HEK293 (cell line): ENCODE measurements at regions not wholly inside any gene's neighbourhood (a gene's known extent, or its start where the extent isn't known, plus 50 kb on each side); places are given as distances from the start of the nearest gene placed in this dataset.

Experiments used
- CTCF ChIP-seq: fragments of 450-650 bp; formaldehyde crosslinking; IDR thresholded peaks from 2 replicates; pipeline ENCODE4 v1.5.1; 2016; ENCODE audit warnings: missing biosample characterization, missing genetic modification characterization
- GLI2 ChIP-seq: fragments of 450-650 bp; formaldehyde crosslinking; IDR thresholded peaks from 2 replicates; pipeline ENCODE4; 2017; ENCODE audit warnings: missing biosample characterization, missing genetic modification characterization, low read depth, borderline replicate concordance
- KLF8 ChIP-seq: fragments of 450-650 bp; formaldehyde crosslinking; IDR thresholded peaks from 2 replicates; pipeline ENCODE4 v1.5.1; 2016; ENCODE audit warnings: missing biosample characterization, missing genetic modification characterization
- REST ChIP-seq: fragments of 450-650 bp; formaldehyde crosslinking; IDR thresholded peaks from 2 replicates; pipeline ENCODE4 v1.5.1; 2016; ENCODE audit warnings: missing biosample characterization, missing genetic modification characterization
- ZBTB7A ChIP-seq: fragments of 450-650 bp; formaldehyde crosslinking; IDR thresholded peaks from 2 replicates; pipeline ENCODE4 v1.5.1; 2016; ENCODE audit warnings: low read depth, missing biosample characterization, missing genetic modification characterization
- ZFP3 ChIP-seq: fragments of 450-650 bp; formaldehyde crosslinking; IDR thresholded peaks from 2 replicates; pipeline ENCODE4 v1.5.1; 2016; ENCODE audit warnings: low read depth, missing biosample characterization, missing genetic modification characterization
- ZNF10 ChIP-seq: fragments of 450-650 bp; formaldehyde crosslinking; IDR thresholded peaks from 2 replicates; pipeline ENCODE4 v1.5.1; 2017; ENCODE audit warnings: missing biosample characterization, missing genetic modification characterization
- ZNF148 ChIP-seq: fragments of 450-650 bp; formaldehyde crosslinking; IDR thresholded peaks from 2 replicates; pipeline ENCODE4 v1.5.0; 2017; ENCODE audit warnings: missing biosample characterization, missing genetic modification characterization, borderline replicate concordance
- ZNF350 ChIP-seq: fragments of 450-650 bp; formaldehyde crosslinking; IDR thresholded peaks from 2 replicates; pipeline ENCODE4 v1.5.0; 2017; ENCODE audit warnings: missing biosample characterization, mild to moderate bottlenecking, missing genetic modification characterization
- ZNF510 ChIP-seq: fragments of 450-650 bp; formaldehyde crosslinking; IDR thresholded peaks from 2 replicates; pipeline ENCODE4 v1.5.1; 2018; ENCODE audit warnings: mild to moderate bottlenecking, missing genetic modification characterization, missing biosample characterization; ENCODE audit not compliant: insufficient replicate concordance
- ZXDB ChIP-seq: fragments of 450-650 bp; formaldehyde crosslinking; IDR thresholded peaks from 2 replicates; pipeline ENCODE4 v1.5.1; 2016; ENCODE audit warnings: missing biosample characterization, missing genetic modification characterization

- no peak for TF ChIP-seq CTCF (tag by site-specific recombination)
- TF ChIP-seq GLI2 (tag by site-specific recombination), result no peak
- no peak for TF ChIP-seq ZNF350 (tag by site-specific recombination)
- no peak for TF ChIP-seq ZBTB7A (tag by site-specific recombination)
- TF ChIP-seq ZNF148 (tag by site-specific recombination), result no peak
- TF ChIP-seq ZNF10 (tag by site-specific recombination), result no peak
- no peak for TF ChIP-seq REST
- no peak for TF ChIP-seq ZNF510 (tag by site-specific recombination)
- TF ChIP-seq ZXDB (tag by site-specific recombination), result no peak
- no peak for TF ChIP-seq ZFP3 (tag by site-specific recombination)
- TF ChIP-seq KLF8 (tag by site-specific recombination), result no peak
Observed at GRCh38 chr9:91101611-91102168, 260.0 kb downstream of the AUH start.
